Embryonic facial prominence (tissue), 1 donor: ENCODE measurements at regions not wholly inside any gene's neighbourhood (a gene's known extent, or its start where the extent isn't known, plus 50 kb on each side); places are given as distances from the start of the nearest gene placed in this dataset.
"Not testable (repeated sequence)": the region's sequence is repeated elsewhere in the genome, so short reads cannot be mapped to it uniquely, and the experiment has no call there.

ENCODE experiments used
- DNase-seq: peaks from one replicate; pipeline ENCODE4 v3.0.0-alpha.2; 2016; ENCODE audit errors: extremely low spot score

DNA sequence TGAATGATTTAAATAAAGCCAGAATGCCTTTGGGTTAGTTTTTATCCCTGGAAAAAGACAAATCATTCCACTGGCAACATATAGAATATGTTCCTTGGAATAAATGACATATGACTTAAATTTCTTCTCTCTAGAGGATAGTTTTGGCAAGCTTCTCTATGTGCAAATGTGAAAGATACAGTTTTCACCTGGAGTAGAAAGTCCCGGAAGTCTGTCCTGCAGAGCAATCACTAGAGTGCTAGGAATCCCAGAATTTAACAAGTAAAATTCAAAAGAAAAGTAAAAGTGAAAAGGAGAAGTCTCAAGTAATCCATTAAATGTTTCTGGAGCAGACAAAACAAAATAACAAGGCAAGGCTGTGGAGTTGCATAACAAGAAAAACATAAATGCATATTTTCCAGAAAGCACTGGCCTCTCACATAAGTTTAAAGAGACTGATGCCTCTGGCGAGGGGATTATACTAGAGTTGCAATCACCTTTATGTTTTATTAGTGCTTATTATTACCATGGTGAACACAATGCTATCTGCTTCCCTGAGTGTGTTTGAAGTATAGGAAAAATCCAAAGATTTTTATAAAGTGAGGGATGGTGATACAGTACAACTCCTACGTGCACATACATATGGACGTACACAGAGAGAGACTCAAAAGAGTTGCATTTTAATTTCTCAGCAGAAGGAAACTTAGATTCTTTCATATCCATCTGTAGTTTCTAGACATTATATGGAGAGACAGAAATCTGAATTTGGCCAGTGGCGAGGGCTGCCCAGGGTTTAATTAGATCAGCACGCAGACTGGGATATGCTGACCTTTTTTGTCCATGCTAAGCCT, 188.3 kb upstream of the ANKRD55 start:
- DNase-seq: no peak

- DNase-seq: no peak
These were observed 187.2 kb upstream of the ANKRD55 start for GRCh38 chr5:56420323-56420722.

DNA sequence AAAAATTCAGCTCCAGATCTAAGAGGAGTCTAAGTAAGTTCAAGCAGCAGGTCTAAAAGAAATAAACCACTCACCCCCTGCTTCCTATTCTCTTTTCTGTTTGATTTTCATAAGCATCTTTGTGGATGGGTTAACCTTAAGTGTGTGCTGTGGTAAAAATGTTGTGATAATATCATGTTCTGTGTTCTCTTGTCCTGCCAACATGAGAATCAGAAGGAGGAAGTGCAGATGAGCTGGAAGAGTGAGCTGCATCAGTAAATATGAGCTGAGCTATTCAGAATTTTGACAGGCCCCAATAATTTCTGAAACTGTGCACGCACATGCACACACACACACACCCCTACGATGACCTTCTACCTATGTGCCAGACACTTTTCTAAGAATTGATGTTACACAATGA, 186.5 kb upstream of the ANKRD55 start:
- DNase-seq: no peak

DNA sequence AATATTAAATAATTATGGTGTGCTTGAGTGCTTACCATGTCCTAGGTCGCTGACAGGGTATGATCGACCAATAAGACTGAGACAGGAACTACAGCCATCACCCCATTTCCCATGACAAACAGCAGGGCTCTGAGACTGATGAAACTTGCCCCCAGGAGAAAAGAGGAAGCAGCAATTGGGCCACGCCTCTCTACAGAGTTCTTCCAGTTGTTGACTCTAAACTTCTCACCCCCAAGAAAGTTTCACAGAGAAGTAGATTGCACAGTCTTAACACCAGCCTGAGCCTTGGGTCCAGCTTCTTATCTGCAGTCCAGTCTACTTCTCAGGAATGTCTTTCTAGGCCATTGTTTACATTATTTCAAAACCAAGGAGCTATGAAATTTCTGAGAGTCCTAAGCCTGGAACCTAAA, 182.2 kb upstream of the ANKRD55 start:
- DNase-seq: no peak

- DNase-seq: no peak
These were observed 180.9 kb upstream of the ANKRD55 start for GRCh38 chr5:56414066-56414465.

- DNase-seq: no peak
These were observed 180.4 kb upstream of the ANKRD55 start for GRCh38 chr5:56413546-56413945.

DNA sequence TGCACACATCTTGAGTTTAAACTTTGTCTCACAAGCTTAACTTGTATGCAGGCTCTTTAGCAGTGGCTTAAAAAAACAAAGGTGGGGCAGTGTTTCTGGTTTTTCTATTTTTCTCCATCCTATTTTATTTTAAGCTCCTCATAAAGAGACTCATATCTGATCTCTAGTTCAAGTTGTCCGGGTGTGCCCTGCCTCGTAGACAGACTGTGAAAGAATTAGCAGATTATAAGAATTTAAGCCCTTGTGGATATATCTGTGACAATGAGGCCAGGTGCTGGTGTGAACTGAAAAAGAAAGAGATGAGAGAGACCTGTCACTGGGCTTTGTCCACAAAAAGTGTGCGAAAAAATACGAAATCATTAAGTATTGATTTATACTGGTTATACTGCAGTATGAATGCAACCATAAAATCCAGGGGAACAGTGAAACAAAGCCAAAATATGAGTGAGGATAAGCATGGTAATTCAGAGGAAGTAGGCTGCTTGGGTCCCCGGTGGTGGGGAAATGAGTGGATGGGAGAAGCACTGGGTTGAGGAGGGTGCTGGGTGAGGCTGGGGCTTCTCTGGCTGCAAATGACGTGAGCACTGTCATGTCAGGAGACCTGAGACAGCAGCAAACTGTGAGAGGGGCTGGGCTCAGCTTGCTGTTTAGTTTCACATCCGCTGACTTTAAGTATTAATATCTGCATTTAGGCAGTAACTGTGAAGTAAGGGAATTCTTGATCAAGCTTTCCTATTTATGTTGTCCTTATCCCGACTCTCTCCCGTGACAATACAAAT, 179.7 kb upstream of the ANKRD55 start:
- no peak for DNase-seq

DNA sequence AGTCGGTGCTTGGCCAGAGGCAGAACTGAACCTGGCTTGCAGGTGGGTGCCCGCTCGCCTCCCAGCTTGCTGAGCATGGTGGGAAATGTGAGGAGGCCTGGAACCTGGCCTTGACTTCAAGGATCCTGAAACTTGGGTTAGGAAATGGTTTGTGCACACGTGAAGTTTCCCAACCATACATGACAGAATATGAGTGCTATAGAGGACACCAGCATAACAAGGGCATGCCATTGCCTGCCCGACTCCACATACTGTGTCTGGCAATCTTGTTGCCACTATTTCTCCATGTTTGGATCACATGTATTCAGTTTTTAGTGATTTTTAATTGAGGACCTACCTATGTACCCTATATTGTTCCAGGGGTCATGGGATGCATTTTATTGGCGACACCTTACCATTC, 177.6 kb upstream of the ANKRD55 start:
- no peak for DNase-seq

DNA sequence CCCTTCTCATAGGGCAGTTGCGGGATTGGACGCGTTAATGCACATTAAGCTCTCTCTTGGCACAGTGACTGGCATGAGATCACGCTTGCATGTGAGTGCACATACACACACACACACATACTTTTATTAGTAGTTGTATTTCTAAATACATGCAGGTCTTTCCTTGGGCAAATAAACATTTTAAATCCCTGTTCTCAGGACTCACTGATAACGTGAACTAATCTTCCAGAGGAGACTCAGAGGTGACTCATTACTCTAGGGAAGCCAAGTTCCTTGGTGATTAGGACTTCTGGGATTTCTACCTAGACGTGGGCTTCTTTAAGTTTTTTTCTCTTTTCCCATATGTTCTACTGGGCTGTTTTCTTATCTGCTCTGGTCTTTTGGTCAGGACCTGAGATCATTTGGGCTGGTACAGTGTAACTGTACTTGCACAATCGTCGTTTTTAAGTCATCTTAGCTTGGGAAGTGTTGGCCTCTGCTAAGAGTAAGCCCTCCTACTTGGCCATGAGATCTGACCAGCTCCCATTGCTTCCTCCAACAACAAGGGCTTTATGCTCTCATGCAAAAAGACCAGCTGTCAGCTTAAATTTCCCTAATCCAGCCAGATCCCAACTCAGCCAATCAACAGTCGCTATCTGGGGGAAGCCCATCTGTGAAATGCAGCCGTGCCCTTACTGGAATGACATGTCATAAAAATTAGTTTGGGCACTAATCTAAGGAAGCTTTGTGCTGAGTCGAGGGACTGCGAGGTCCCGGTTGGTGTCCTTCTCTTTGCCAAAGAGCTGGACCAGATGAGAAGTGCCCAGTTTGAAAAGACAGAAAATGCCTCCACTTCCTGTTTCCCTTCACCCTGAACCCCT, 176.4 kb upstream of the ANKRD55 start:
- DNase-seq: no peak

- DNase-seq: no peak
These were observed 173.7 kb upstream of the ANKRD55 start for GRCh38 chr5:56406838-56407237.

DNA sequence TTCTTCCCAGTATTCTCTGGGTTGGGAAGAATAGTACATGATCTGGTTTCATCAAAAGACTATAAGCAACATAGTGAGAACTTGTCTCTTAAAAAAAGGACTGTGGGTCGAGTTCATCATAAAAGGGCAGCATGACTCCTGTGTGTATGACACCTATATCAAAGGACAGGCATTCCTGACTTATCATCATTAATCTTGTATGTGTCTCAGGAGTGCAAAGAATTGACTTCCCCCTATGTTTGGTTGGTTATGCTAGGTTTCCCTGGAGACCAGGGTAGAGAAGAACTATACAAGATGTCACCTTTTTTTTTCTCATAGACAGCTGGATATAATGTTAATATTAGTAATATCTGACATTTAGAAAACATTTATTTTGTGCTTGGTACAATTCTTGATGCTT, 173.1 kb upstream of the ANKRD55 start:
- DNase-seq: no peak

- no peak for DNase-seq
These were observed 172.2 kb upstream of the ANKRD55 start for GRCh38 chr5:56405116-56405908.

DNA sequence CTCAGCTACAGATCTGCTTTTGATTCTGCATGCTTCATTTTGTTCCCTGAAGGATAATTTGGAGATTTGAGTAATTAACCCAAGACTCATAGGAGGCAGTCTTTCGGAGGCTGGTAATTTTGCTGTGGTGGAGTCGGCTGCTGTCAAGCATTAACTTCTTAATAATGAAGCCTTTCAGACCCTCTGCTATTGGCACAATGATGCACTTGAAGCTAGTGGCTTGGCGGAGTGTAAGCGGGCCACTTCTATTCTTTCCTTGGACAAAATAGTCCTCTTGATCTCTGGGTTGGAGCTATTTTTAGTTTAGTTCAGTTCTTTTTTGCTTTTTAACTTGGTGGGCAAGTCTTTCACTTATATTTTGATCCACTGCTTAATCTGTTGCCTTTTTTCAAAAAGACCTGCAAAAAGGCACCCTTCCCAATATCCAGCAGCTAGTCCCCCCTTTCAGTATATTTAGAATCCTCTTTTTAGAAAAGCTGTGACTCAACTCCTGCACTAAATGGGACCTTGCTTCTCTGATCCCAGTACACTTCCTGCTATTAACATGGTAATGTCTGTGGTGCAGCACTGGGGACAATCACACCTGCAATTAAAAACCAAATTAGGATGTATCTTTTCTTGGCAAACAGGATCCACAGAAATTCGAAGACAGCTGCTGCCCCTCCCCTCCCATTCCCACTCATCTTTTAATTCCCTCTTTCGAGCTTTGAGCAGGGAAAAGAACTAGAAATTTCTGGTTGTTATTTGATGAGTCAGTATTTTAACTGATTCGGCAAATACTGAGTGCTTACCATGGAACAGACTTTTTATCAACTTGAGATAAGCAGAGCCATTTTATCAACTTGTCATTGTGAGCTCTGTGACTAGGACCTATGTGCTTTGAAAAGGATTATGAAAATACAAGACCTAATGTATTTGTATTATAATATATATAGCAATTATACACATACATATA, 169.4 kb upstream of the ANKRD55 start:
- no peak for DNase-seq

- not testable (repeated sequence) for DNase-seq
These were observed 164.7 kb upstream of the ANKRD55 start for GRCh38 chr5:56397796-56398195.

- DNase-seq: no peak
These were observed 163.5 kb upstream of the ANKRD55 start for GRCh38 chr5:56396634-56397033.

DNA sequence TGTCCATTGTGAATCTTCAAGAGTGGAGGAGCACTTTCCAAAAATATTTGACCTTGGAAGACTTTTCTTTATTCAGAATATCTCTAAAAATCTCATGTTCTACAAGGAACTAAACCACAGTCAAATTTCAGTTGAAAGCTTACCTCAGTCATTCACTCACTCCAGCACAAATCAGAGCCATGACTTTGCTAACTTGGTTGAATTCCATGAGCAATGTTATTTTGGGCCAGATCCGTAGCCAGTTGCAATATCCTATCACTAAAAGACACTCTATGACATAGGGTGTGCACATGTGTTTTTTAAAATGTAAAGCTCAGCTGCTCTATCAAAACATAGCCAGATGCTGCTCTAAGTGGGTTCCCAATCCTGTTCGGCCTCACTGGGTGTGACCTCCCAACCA, 156.1 kb upstream of the ANKRD55 start:
- DNase-seq: no peak

DNA sequence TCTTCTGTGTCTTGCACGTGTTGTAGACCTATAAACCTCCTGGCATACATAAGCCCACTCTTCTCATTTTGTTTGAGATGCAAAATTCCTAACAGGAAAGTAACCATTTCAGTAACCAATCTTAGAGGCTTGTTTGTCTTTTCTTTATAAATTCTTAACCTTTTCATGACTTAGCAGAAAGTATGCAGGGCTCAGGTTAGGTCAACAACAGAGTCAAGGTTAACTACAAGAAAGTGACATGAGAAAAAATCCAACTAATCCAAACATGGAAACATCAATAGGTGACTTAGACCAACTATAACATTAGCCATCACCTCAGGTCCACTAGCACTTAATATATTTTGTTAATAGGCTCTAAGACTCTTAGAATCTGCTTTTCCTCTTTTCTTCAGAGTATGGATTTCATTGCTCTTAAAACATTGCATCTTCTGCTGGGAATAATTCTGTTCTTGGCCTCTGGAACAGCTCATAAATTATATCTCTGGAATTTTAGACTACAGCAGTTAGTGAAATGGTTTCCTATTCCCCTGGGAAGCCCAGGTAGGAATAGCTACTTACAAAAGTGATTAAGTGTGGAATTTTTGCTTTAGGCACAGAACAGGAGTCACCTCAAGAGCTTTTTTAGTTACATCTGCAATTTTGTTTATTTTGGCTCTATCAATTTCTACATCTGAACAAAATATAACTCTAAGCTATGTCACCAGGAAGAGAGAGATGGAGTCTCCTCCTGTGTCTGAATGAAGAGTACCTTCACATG, 155.3 kb upstream of the ANKRD55 start:
- DNase-seq: no peak

DNA sequence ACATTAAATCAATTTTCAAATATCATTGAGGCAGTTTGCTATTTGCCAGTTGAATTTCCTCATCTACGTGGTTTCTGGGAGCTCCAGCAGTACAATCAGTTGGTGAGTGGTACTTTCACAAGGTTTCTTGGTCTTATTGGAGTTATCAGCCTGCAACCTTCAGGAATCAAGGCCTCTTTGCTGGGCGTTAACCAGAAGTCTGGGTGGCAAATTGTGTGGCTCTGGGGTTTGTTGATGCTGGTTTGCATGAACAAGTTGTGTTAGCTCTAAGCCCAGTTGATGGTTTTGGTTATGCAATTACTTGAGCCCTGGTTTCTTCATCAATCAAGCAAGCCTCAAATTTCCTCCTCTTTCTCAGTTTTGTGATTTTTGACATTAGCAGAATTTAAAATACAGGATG, 152.9 kb upstream of the ANKRD55 start:
- no peak for DNase-seq

GRCh38 chr5:56384186-56384585, 151.1 kb upstream of the ANKRD55 start:
- no peak for DNase-seq
